GM12878 (cell line): ENCODE measurements at regions not wholly inside any gene's neighbourhood (a gene's known extent, or its start where the extent isn't known, plus 50 kb on each side); places are given as distances from the start of the nearest gene placed in this dataset.

ENCODE experiments used
- CTCF ChIP-seq, 3 experiments: IDR thresholded peaks in 2 of 3; conservative IDR thresholded peaks in 1 of 3; 2 replicates each; pipeline ENCODE4 v1.5.1; 2011; ENCODE audit warnings: low read depth in 3 of 3, low read length in 3 of 3, mild to moderate bottlenecking in 3 of 3, control low read depth in 2 of 3, moderate library complexity in 2 of 3, inconsistent platforms in 1 of 3, mixed read lengths in 1 of 3; ENCODE audit not compliant: control insufficient read depth in 2 of 3, insufficient read depth in 1 of 3; ENCODE audit errors: extremely low read depth in 1 of 3
- GABPA ChIP-seq: IDR thresholded peaks from 2 replicates; pipeline ENCODE4 v1.6.1; 2014; ENCODE audit warnings: antibody characterized with exemption, low read depth, mild to moderate bottlenecking, inconsistent platforms
- JUND ChIP-seq: IDR thresholded peaks from 2 replicates; pipeline ENCODE4 v1.6.1; 2012; ENCODE audit warnings: low read depth, mild to moderate bottlenecking, low read length, improper control_type of control experiment, moderate library complexity
- POLR2A ChIP-seq: IDR thresholded peaks from 2 replicates; pipeline ENCODE4 v1.6.1; 2011; ENCODE audit warnings: low read depth, mild to moderate bottlenecking, low read length

- TF ChIP-seq CTCF (IDR thresholded peaks at IDR 0.05 in 2 of 3, conservative IDR thresholded peaks at IDR 0.05 in 1 of 3; ENCODE audit: control insufficient read depth in 2 of 3, extremely low read depth in 1 of 3, insufficient read depth in 1 of 3, low read depth in 3 of 3, low read length in 3 of 3) (no peak), POLR2A (no peak), JUND (no peak), GABPA (no peak)
These were observed 165.2 kb upstream of the PDGFD start for GRCh38 chr11:104329078-104329665.
